ENCODE measurements at regions not wholly inside any gene's neighbourhood (a gene's known extent, or its start where the extent isn't known, plus 50 kb on each side); places are given as distances from the start of the nearest gene placed in this dataset.

DNA sequence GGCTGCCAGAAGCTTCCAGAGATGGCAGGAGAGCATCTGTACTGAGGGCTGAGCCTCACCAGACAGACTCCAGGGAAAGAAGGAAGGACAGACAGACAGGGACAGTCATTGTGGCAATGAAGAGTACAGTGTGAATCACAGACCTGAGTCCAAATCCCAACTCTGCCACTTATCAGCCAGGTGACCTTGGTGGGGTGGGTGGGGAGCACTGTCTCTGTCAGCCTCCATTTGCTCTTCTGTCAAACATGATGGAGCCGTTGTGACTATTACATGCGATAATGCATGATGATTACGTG is 85.9 kb upstream of the FSTL4 start:
- intact Hi-C loops (cut with micrococcal nuclease; ENCODE audit: unreplicated experiment), result no loop called here
- no peaks in the 10 kb centered on the region for H3K9me2 ChIP-seq (ENCODE audit: insufficient read depth, low read length)
- H3K27ac ChIP-seq (ENCODE audit: low read depth, low read length, poor library complexity, severe bottlenecking), result no peak overlapping the region
- no peak overlapping the region for H3K4me3 ChIP-seq (ENCODE audit: low read depth, low read length, poor library complexity, severe bottlenecking)
- no TSS peak for BruUV-seq (replicated peaks)
- TF ChIP-seq EZH2phosphoT487 (IDR thresholded peaks at IDR 0.05; ENCODE audit: borderline replicate concordance, low read depth, low read length), result no peak
- TF ChIP-seq, protein P1, sequence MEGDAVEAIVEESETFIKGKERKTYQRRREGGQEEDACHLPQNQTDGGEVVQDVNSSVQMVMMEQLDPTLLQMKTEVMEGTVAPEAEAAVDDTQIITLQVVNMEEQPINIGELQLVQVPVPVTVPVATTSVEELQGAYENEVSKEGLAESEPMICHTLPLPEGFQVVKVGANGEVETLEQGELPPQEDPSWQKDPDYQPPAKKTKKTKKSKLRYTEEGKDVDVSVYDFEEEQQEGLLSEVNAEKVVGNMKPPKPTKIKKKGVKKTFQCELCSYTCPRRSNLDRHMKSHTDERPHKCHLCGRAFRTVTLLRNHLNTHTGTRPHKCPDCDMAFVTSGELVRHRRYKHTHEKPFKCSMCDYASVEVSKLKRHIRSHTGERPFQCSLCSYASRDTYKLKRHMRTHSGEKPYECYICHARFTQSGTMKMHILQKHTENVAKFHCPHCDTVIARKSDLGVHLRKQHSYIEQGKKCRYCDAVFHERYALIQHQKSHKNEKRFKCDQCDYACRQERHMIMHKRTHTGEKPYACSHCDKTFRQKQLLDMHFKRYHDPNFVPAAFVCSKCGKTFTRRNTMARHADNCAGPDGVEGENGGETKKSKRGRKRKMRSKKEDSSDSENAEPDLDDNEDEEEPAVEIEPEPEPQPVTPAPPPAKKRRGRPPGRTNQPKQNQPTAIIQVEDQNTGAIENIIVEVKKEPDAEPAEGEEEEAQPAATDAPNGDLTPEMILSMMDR (conservative IDR thresholded peaks at IDR 0.05; ENCODE audit: low read length), result no peak
- no peaks in the 10 kb centered on the region for H3K4me1 ChIP-seq (ENCODE audit: insufficient read depth, low read length, poor library complexity, severe bottlenecking)
- POLR2A ChIA-PET, result interaction anchor here (1.2 kb wide), 1 partner anchor 15 kb away, joined by 3 read pairs; no protein-coding TSS in a partner anchor
- DNase-seq (ENCODE audit: low spot score), result no peak
- CTCF ChIA-PET (ENCODE audit: unreplicated experiment), result no interaction called here
- H3K9me3 ChIP-seq (ENCODE audit: low read length), result no peaks in the 10 kb centered on the region
- H3K36me3 ChIP-seq (ENCODE audit: insufficient read depth, low read length), result no peaks in the 10 kb centered on the region
- H3K79me2 ChIP-seq (ENCODE audit: insufficient read depth, low read depth, low read length), result no peaks in the 10 kb centered on the region
- H3K4me2 ChIP-seq (ENCODE audit: low read length), result no peak overlapping the region
- H4K20me1 ChIP-seq (ENCODE audit: insufficient read depth, low read length), result no peaks in the 10 kb centered on the region
- no peak overlapping the region for H2AFZ ChIP-seq (ENCODE audit: low read length)

DNA sequence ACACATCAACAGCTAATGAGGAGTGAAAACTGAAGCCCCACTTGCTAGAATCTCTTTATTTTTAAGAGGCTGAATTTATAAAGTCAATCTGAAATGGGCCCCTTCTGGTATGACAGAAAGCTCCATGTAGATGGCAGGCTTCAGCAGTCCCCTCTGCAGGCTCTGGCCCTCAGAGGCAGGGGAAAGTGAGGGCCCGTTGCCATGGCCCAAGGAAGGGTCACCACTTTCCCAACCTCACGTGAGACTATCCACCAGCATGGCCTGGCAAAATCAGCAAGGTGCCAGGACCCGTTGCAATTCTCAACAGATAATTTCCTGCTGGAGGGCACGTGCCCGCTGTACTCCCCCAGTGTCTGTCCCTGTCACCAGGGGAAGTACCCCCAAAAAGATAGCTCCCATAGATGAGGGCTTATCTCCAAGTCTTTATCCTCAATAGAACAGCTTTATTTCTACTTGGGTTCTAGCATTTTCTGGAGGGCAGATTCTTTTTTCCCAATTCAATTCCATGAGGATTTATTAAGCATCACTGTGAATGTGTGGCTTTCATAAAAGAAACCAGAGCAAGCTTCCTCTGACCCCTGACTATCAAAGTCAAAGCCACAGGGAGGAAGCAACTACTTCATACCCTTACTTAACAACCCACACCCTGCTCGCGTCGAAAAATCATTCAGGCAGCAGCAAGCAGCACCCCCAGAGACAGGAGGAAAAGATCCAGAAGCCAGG is 85.4 kb upstream of the FSTL4 start:
- no TSS peak for BruUV-seq (replicated peaks)
- H3K4me3 ChIP-seq (ENCODE audit: low read depth, low read length, poor library complexity, severe bottlenecking), result no peak overlapping the region
- CTCF ChIA-PET (ENCODE audit: unreplicated experiment), result no interaction called here

More for the DNA sequence above, 85.4 kb upstream of the FSTL4 start:
- no peak overlapping the region for H3K27ac ChIP-seq (ENCODE audit: low read depth, low read length, poor library complexity, severe bottlenecking)
- H3K4me1 ChIP-seq (ENCODE audit: insufficient read depth, low read length, poor library complexity, severe bottlenecking), result no peaks in the 10 kb centered on the region
- DNase-seq (ENCODE audit: low spot score), result no peak
- intact Hi-C loops (cut with micrococcal nuclease; ENCODE audit: unreplicated experiment), result no loop called here
- H3K9me3 ChIP-seq (ENCODE audit: low read length), result no peaks in the 10 kb centered on the region
- POLR2A ChIA-PET, result interaction anchor here (1.2 kb wide), 1 partner anchor 15 kb away, joined by 3 read pairs; no protein-coding TSS in a partner anchor
- H2AFZ ChIP-seq (ENCODE audit: low read length), result no peak overlapping the region
- TF ChIP-seq, protein P1 (conservative IDR thresholded peaks at IDR 0.05; ENCODE audit: low read length), result no peak
- TF ChIP-seq EZH2phosphoT487 (IDR thresholded peaks at IDR 0.05; ENCODE audit: borderline replicate concordance, low read depth, low read length), result no peak
- no peaks in the 10 kb centered on the region for H3K79me2 ChIP-seq (ENCODE audit: insufficient read depth, low read depth, low read length)
- H3K4me2 ChIP-seq (ENCODE audit: low read length), result no peak overlapping the region
- no peaks in the 10 kb centered on the region for H3K9me2 ChIP-seq (ENCODE audit: insufficient read depth, low read length)
- H4K20me1 ChIP-seq (ENCODE audit: insufficient read depth, low read length), result no peaks in the 10 kb centered on the region
- H3K36me3 ChIP-seq (ENCODE audit: insufficient read depth, low read length), result no peaks in the 10 kb centered on the region

Measured in OCI-LY7 (cell line).